WTC11 (cell line): ENCODE measurements at regions not wholly inside any gene's neighbourhood (a gene's known extent, or its start where the extent isn't known, plus 50 kb on each side); places are given as distances from the start of the nearest gene placed in this dataset.

Experiments used
- JUN ChIP-seq: sonication (generic); formaldehyde crosslinking; IDR thresholded peaks from 2 replicates; pipeline ENCODE4 v1.8.0; 2023; ENCODE audit warnings: mild to moderate bottlenecking, missing genetic modification reagents
- SMAD4 ChIP-seq: sonication (generic); formaldehyde crosslinking; IDR thresholded peaks from 2 replicates; pipeline ENCODE4 v1.8.0; 2022; ENCODE audit warnings: mild to moderate bottlenecking, missing genetic modification reagents
- SP1 ChIP-seq: sonication (generic); formaldehyde crosslinking; conservative IDR thresholded peaks from 2 replicates; pipeline ENCODE4 v1.8.1; 2022; ENCODE audit warnings: missing genetic modification reagents
- ZNF232 ChIP-seq: sonication (generic); formaldehyde crosslinking; IDR thresholded peaks from 2 replicates; pipeline ENCODE4 v1.8.0; 2022; ENCODE audit warnings: mild to moderate bottlenecking, missing genetic modification reagents
- TF ChIP-seq, protein P1 (sequence below): fragments of 200-600 bp; IDR thresholded peaks from 2 replicates; pipeline ENCODE4 v1.8.0; 2022; ENCODE audit warnings: antibody characterized with exemption
- TF ChIP-seq, protein P2 (sequence below): sonication (generic); formaldehyde crosslinking; IDR thresholded peaks from 2 replicates; pipeline ENCODE4 v1.8.1; 2023; ENCODE audit warnings: mild to moderate bottlenecking, missing genetic modification reagents
- TF ChIP-seq, protein P3 (sequence below): sonication (generic); formaldehyde crosslinking; IDR thresholded peaks from 2 replicates; pipeline ENCODE4 v1.8.0; 2022; ENCODE audit warnings: mild to moderate bottlenecking, missing genetic modification reagents

DNA sequence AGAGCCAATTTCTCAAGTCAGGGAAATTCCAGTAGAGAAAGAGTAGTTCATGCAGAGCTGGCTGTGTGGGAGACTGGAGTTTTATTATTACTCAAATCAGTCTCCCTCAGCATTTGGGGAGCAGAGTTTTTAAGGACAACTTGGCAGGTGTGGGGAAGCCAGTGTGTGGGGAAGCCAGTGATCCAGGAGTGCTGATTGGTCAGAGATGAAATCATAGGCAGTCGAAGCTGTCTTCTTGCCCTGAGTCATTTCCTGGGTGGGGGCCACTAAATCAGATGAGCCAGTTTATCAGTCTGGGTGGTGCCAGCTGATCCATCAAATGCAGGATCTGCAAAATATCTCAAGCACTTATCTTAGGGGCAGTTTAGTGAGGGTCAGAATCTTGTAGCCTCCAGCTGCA is 194.6 kb upstream of the NRG3 start:
- TF ChIP-seq, protein P1, sequence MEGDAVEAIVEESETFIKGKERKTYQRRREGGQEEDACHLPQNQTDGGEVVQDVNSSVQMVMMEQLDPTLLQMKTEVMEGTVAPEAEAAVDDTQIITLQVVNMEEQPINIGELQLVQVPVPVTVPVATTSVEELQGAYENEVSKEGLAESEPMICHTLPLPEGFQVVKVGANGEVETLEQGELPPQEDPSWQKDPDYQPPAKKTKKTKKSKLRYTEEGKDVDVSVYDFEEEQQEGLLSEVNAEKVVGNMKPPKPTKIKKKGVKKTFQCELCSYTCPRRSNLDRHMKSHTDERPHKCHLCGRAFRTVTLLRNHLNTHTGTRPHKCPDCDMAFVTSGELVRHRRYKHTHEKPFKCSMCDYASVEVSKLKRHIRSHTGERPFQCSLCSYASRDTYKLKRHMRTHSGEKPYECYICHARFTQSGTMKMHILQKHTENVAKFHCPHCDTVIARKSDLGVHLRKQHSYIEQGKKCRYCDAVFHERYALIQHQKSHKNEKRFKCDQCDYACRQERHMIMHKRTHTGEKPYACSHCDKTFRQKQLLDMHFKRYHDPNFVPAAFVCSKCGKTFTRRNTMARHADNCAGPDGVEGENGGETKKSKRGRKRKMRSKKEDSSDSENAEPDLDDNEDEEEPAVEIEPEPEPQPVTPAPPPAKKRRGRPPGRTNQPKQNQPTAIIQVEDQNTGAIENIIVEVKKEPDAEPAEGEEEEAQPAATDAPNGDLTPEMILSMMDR, result no peak
- no peak for TF ChIP-seq SMAD4 (CRISPR knock-in tag)
- TF ChIP-seq, protein P2, sequence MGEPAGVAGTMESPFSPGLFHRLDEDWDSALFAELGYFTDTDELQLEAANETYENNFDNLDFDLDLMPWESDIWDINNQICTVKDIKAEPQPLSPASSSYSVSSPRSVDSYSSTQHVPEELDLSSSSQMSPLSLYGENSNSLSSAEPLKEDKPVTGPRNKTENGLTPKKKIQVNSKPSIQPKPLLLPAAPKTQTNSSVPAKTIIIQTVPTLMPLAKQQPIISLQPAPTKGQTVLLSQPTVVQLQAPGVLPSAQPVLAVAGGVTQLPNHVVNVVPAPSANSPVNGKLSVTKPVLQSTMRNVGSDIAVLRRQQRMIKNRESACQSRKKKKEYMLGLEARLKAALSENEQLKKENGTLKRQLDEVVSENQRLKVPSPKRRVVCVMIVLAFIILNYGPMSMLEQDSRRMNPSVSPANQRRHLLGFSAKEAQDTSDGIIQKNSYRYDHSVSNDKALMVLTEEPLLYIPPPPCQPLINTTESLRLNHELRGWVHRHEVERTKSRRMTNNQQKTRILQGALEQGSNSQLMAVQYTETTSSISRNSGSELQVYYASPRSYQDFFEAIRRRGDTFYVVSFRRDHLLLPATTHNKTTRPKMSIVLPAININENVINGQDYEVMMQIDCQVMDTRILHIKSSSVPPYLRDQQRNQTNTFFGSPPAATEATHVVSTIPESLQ (CRISPR knock-in tag), result no peak
- no peak for TF ChIP-seq SP1
- TF ChIP-seq ZNF232 (CRISPR knock-in tag), result no peak
- TF ChIP-seq, protein P3, sequence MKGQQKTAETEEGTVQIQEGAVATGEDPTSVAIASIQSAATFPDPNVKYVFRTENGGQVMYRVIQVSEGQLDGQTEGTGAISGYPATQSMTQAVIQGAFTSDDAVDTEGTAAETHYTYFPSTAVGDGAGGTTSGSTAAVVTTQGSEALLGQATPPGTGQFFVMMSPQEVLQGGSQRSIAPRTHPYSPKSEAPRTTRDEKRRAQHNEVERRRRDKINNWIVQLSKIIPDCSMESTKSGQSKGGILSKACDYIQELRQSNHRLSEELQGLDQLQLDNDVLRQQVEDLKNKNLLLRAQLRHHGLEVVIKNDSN (CRISPR knock-in tag), result no peak
- no peak for TF ChIP-seq JUN (CRISPR knock-in tag)
